ENCODE measurements at regions not wholly inside any gene's neighbourhood (a gene's known extent, or its start where the extent isn't known, plus 50 kb on each side); places are given as distances from the start of the nearest gene placed in this dataset.
A peak's percentile ranks its signal among the peaks of the same experiment; 100 is the strongest.
"Not testable (repeated sequence)": the region's sequence is repeated elsewhere in the genome, so short reads cannot be mapped to it uniquely, and the experiment has no call there.

DNA sequence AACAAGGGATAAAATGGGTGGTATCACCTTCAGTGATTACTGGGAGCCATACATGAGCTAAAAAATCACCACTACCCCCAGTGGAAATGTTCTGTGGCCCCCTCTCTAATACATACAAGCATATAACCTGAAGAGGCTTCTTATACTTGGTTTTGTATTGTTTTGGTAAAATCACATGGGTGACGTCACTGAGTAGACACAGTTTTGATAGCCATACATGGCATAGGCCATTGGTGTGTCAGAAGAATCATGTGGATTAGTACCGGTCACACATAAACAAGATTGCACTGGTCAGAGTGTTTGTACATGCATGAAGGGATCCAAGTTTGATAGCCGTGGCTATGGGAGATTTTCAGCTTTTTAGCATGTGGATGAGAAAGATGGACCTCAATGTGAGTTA lies 131.9 kb upstream of the RADX start:
- no peak for TF ChIP-seq POLR2A (IDR thresholded peaks at IDR 0.05)
- TF ChIP-seq, protein P1, sequence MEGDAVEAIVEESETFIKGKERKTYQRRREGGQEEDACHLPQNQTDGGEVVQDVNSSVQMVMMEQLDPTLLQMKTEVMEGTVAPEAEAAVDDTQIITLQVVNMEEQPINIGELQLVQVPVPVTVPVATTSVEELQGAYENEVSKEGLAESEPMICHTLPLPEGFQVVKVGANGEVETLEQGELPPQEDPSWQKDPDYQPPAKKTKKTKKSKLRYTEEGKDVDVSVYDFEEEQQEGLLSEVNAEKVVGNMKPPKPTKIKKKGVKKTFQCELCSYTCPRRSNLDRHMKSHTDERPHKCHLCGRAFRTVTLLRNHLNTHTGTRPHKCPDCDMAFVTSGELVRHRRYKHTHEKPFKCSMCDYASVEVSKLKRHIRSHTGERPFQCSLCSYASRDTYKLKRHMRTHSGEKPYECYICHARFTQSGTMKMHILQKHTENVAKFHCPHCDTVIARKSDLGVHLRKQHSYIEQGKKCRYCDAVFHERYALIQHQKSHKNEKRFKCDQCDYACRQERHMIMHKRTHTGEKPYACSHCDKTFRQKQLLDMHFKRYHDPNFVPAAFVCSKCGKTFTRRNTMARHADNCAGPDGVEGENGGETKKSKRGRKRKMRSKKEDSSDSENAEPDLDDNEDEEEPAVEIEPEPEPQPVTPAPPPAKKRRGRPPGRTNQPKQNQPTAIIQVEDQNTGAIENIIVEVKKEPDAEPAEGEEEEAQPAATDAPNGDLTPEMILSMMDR (IDR thresholded peaks at IDR 0.05) = no peak
- Histone ChIP-seq H3K36me3 (ENCODE audit: low read depth, missing control alignments) (no peaks in the 10 kb centered on the region), H3K27me3 (no peaks in the 10 kb centered on the region), H3K4me1 (no peaks in the 10 kb centered on the region), H3K27ac (no peak overlapping the region), H3K9me3 (no peaks in the 10 kb centered on the region), H3K4me3 (no peak overlapping the region)
- intact Hi-C loops (cut with DNase I; ENCODE audit: low total_unique reads) = no loop called here
- DNase-seq = no peak
- 78% methylated on average over 3 of the region's 3 CpGs; no CpG with 5 or more reads in 1 of the 2 donors for WGBS, 2 donors

DNA sequence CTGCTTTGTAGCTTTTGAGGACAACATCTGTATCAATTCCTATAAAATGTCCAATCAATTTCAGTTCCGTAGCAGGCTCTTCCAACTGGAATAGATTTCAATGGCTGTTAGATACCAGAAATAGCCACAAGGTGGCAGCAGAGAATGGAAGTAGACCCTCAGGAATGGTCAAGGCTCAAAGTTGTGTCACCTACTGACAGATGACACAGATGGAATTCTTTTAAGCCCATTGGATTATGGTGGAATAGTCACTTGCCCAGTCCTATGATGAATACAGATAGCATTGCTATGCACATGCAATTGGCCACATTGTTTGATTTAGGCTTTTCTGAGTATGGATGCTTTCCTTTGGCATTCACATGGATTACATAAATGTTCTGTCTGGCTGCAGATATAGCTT lies 130.4 kb upstream of the RADX start:
- no peak for TF ChIP-seq POLR2A (IDR thresholded peaks at IDR 0.05)
- TF ChIP-seq, protein P1 (IDR thresholded peaks at IDR 0.05) = peak; percentile 34 to 59 (median 52)
- WGBS, 2 donors = 0% methylated on average over 1 of the region's 1 CpG
- H3K4me1 ChIP-seq = no peaks in the 10 kb centered on the region
- no peak overlapping the region for H3K4me3 ChIP-seq
- no peaks in the 10 kb centered on the region for H3K27me3 ChIP-seq
- H3K9me3 ChIP-seq = no peaks in the 10 kb centered on the region
- H3K27ac ChIP-seq = no peak overlapping the region
- no peaks in the 10 kb centered on the region for H3K36me3 ChIP-seq (ENCODE audit: low read depth, missing control alignments)
- intact Hi-C loops (cut with DNase I; ENCODE audit: low total_unique reads) = no loop called here
- DNase-seq = peak; percentile 58

GRCh38 chrX:106484233-106484632 lies 127.5 kb upstream of the RADX start:
- 71 to 75% methylated on average over 5 of the region's 5 CpGs for WGBS, 2 donors
- no peaks in the 10 kb centered on the region for H3K27me3 ChIP-seq
- intact Hi-C loops (cut with DNase I; ENCODE audit: low total_unique reads) = no loop called here
- DNase-seq = no peak
- H3K27ac ChIP-seq = no peak overlapping the region
- TF ChIP-seq, protein P1 (IDR thresholded peaks at IDR 0.05) = no peak
- no peak for TF ChIP-seq POLR2A (IDR thresholded peaks at IDR 0.05)
- H3K4me1 ChIP-seq = no peaks in the 10 kb centered on the region
- H3K36me3 ChIP-seq (ENCODE audit: low read depth, missing control alignments) = no peaks in the 10 kb centered on the region
- H3K4me3 ChIP-seq = no peak overlapping the region
- H3K9me3 ChIP-seq = no peaks in the 10 kb centered on the region

DNA sequence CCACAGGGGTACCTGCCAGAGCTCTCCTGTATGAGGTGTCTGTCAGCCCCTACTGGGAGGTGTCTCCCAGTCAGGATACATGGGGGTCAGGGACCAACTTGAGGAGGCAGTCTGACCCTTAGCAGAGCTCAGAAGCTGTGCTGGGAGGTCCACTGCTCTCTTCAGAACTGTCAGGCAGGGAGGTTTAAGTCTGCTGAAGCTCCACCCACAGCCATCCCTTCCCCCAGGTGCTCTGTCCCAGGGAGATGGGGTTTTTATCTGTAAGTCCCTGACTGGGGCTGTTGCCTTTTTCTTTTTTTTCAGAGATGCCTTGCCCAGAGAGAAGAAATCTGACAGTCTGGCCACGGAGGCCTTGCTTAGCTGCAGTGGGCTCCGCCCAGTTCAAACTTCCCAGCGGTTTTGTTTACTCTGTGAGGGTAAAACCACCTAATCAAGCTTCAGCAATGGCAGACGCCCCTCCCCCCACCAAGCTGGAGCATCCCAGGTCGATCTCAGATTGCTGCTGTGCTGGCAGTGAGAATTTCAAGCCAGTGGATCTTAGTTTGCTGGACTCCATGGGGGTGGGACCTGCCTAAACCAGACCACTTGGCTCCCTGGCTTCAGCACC lies 118.5 kb upstream of the RADX start:
- H3K9me3 ChIP-seq; H3K27me3 ChIP-seq; H3K4me3 ChIP-seq; H3K36me3 ChIP-seq (ENCODE audit: low read depth, missing control alignments); H3K27ac ChIP-seq; H3K4me1 ChIP-seq; intact Hi-C loops (cut with DNase I; ENCODE audit: low total_unique reads); DNase-seq: not testable (repeated sequence)
- 30% methylated on average over 4 of the region's 5 CpGs; no CpG with 5 or more reads in 1 of the 2 donors for WGBS, 2 donors

DNA sequence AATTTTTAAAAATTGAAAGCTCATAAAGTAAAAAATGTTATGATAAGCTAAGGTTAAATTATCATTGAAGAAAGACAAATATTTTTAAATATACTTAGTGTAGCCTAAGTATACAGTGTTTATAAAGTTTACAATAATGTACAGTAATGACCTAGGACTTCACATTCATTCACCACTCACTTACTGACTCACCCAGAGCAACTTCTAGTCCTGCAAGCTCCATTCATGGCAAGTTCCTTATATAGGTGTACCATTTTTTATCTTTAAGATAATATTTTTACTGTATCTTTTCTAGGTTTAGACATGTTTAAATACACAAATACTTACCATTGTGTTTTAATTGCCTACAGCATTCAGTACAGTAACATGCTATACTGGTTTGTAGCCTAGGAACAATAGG lies 112.3 kb upstream of the RADX start:
- H3K4me1 ChIP-seq = no peaks in the 10 kb centered on the region
- no peaks in the 10 kb centered on the region for H3K9me3 ChIP-seq
- no peak overlapping the region for H3K27ac ChIP-seq
- no peak for DNase-seq
- H3K27me3 ChIP-seq = no peaks in the 10 kb centered on the region
- no peaks in the 10 kb centered on the region for H3K36me3 ChIP-seq (ENCODE audit: low read depth, missing control alignments)
- TF ChIP-seq, protein P1 (IDR thresholded peaks at IDR 0.05) = no peak
- H3K4me3 ChIP-seq = no peak overlapping the region
- intact Hi-C loops (cut with DNase I; ENCODE audit: low total_unique reads) = no loop called here

Data from testis (tissue), 2 donors.